ENCODE measurements at regions not wholly inside any gene's neighbourhood (a gene's known extent, or its start where the extent isn't known, plus 50 kb on each side); places are given as distances from the start of the nearest gene placed in this dataset.

- H3K4me2 ChIP-seq (ENCODE audit: low read depth, low read length, poor library complexity, severe bottlenecking): no peak overlapping the region
- H3K79me2 ChIP-seq (ENCODE audit: insufficient read depth, low read length): no peaks in the 10 kb centered on the region
- no peaks in the 10 kb centered on the region; the same call in 1 of the 2 replicates for H3K9me3 ChIP-seq (ENCODE audit: insufficient read depth, low read depth, low read length)
- no peaks in the 10 kb centered on the region for H3K27me3 ChIP-seq (ENCODE audit: insufficient read depth, low read length, poor library complexity, severe bottlenecking)
- no peaks in the 10 kb centered on the region for H3K4me1 ChIP-seq (ENCODE audit: insufficient read depth, low read length, poor library complexity, severe bottlenecking)
- H2AFZ ChIP-seq (ENCODE audit: low read length): no peak overlapping the region
- H3K9ac ChIP-seq (ENCODE audit: low read depth, low read length, poor library complexity, severe bottlenecking): no peak overlapping the region
- H3K4me3 ChIP-seq (ENCODE audit: low read length, poor library complexity, severe bottlenecking): no peak overlapping the region
- no peaks in the 10 kb centered on the region for H3K36me3 ChIP-seq (ENCODE audit: insufficient read depth, low read length)
- H3F3A ChIP-seq (ENCODE audit: low read depth): no peaks in the 10 kb centered on the region
- TF ChIP-seq CTCF (conservative IDR thresholded peaks at IDR 0.05; ENCODE audit: low read length) (no peak), EZH2phosphoT487 (IDR thresholded peaks at IDR 0.05; ENCODE audit: borderline replicate concordance) (no peak)
- H4K20me1 ChIP-seq (ENCODE audit: insufficient read depth, low read length, poor library complexity, severe bottlenecking): no peaks in the 10 kb centered on the region
- H3K9me2 ChIP-seq (replicated peaks; ENCODE audit: low read depth, low read length): no peaks in the 10 kb centered on the region
Observed at GRCh38 chr7:55622241-55622640, 49.9 kb upstream of the VOPP1 start.

Data from Loucy (cell line).